ENCODE measurements at regions not wholly inside any gene's neighbourhood (a gene's known extent, or its start where the extent isn't known, plus 50 kb on each side); places are given as distances from the start of the nearest gene placed in this dataset.
A peak's percentile ranks its signal among the peaks of the same experiment; 100 is the strongest.

- Histone ChIP-seq H3K4me3 (no peak overlapping the region), H3K9me3 (no peaks in the 10 kb centered on the region), H3K36me3 (ENCODE audit: low read depth) (no peaks in the 10 kb centered on the region), H3K4me1 (ENCODE audit: low read depth) (no peaks in the 10 kb centered on the region)
- TF ChIP-seq CTCF (IDR thresholded peaks at IDR 0.05) = no peak
- intact Hi-C loops (cut with DNase I, micrococcal nuclease) = no loop called here
- ATAC-seq (peak; percentile 54), DNase-seq (no peak)
Observed at GRCh38 chr2:237201461-237202287, 116.0 kb downstream of the COPS8 start.

DNA sequence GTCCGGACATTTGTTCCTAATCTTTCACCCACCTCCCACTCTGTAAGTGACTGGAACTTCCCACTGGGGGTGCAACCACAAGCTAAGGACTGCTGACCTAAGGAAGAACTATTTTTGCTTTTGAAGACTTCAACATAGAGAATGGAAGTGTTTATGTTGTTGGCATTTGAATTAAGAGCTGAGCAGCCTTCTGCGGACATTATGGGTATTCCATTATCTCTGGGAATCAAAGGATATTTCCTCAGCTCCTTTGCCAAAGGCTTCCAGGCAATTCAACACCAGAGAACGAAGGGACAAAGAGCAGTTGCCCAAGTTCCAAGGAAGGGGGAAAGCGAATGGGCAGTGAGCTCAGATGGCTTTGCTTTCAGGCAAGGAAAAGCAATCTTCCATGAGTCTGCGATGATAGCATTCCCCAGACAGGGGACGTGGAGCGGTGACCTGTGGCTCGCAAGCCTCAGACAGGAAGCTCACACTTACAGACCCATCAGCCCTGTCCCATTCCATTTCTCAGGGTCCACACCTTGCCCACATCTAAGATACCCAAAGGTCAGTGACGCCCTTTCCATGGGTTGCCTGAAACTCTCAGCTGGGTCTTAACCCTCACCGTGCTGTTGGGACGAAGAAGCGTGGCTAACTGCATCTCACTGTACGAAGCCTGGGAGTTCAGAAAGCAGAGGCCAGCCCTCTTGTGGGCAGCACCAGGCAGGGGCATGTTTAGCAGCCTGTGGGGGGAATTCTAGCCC, 116.8 kb downstream of the COPS8 start:
- Histone ChIP-seq H3K4me1 (ENCODE audit: low read depth) (no peaks in the 10 kb centered on the region), H3K9me3 (no peaks in the 10 kb centered on the region), H3K4me3 (no peak overlapping the region), H3K36me3 (ENCODE audit: low read depth) (no peaks in the 10 kb centered on the region)
- intact Hi-C loops (cut with DNase I, micrococcal nuclease) = no loop called here
- no peak for TF ChIP-seq CTCF (IDR thresholded peaks at IDR 0.05)
- ATAC-seq = no peak
- DNase-seq = no peak

GRCh38 chr2:237205043-237205541, 119.4 kb downstream of the COPS8 start:
- intact Hi-C loops (cut with DNase I, micrococcal nuclease) = no loop called here
- H3K4me1 ChIP-seq (ENCODE audit: low read depth) = no peaks in the 10 kb centered on the region
- no peak overlapping the region for H3K4me3 ChIP-seq
- TF ChIP-seq CTCF (IDR thresholded peaks at IDR 0.05) = no peak
- no peak for ATAC-seq
- H3K36me3 ChIP-seq (ENCODE audit: low read depth) = no peaks in the 10 kb centered on the region
- no peak for DNase-seq
- H3K9me3 ChIP-seq = no peaks in the 10 kb centered on the region

DNA sequence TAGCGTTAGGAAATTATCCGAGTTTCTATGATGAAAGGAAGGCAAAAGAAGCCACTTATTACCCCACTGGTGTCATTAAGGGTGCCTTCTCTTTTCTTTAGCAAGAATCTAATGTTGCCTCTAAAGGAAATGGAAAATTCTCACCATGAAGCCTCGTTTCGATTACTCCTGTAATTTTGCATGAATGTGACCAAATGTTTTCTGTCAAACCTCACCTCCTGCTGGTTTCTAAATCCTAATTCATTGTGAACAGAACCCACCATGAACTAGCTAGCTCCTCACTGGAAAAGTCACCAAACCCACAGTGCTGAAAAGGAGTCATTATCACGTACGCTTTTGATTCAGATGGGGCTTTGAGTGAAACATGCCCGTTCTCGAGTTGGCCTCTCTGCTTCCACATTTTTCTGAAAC, 119.9 kb downstream of the COPS8 start:
- H3K4me1 ChIP-seq (ENCODE audit: low read depth) = no peaks in the 10 kb centered on the region
- DNase-seq (no peak), ATAC-seq (no peak)
- intact Hi-C loops (cut with DNase I, micrococcal nuclease) = no loop called here
- no peak overlapping the region for H3K4me3 ChIP-seq
- no peak for TF ChIP-seq CTCF (IDR thresholded peaks at IDR 0.05)
- no peaks in the 10 kb centered on the region for H3K9me3 ChIP-seq
- H3K36me3 ChIP-seq (ENCODE audit: low read depth) = no peaks in the 10 kb centered on the region

DNA sequence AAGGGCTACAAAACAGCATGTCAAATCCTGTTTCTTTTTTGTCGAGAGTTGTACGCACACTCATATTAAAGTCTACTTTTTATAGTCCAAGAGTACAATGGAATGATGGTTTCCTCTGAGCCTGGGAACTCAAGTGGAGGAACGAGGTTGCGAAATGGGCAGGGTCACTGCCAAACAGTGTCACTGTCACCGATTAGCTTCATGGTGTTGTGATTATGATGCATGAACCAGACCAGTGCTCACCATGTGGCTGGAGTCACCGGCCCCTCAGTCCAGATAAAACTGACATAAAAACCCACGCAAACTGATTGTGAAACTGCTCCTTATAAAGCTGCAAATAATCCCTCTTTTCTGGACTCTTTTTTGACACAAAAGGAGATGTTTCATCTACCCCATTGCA, 122.0 kb downstream of the COPS8 start:
- ATAC-seq = peak; percentile 19
- TF ChIP-seq CTCF (IDR thresholded peaks at IDR 0.05) = no peak
- intact Hi-C loops (cut with DNase I, micrococcal nuclease) = no loop called here

More for the DNA sequence above, 122.0 kb downstream of the COPS8 start:
- Histone ChIP-seq H3K4me1 (ENCODE audit: low read depth) (no peaks in the 10 kb centered on the region), H3K9me3 (no peaks in the 10 kb centered on the region), H3K36me3 (ENCODE audit: low read depth) (no peaks in the 10 kb centered on the region), H3K4me3 (no peak overlapping the region)
- DNase-seq = peak in 1 of 3 donors; percentile 38
